Adrenal gland (tissue), 9 donors: ENCODE measurements at regions not wholly inside any gene's neighbourhood (a gene's known extent, or its start where the extent isn't known, plus 50 kb on each side); places are given as distances from the start of the nearest gene placed in this dataset.

ENCODE experiments used
- DNase-seq, 7 donors: peaks; one replicate each; pipeline ENCODE4 v3.0.0-alpha.2; 2019 to 2020
- H3K27ac ChIP-seq, 5 donors: fragments of 200-600 bp; sonication (generic) in 4 of 5; 1 replicate in 3 of 5; 2 replicates in 2 of 5; pipeline versions ENCODE4 v1.5.1 to v1.8.0; 2016 to 2020; ENCODE audit warnings: mild to moderate bottlenecking in 1 of 5
- H3K27me3 ChIP-seq: fragments of 200-600 bp; 2 replicates; pipeline ENCODE4 v1.8.0; 2021
- H3K36me3 ChIP-seq, 2 donors: fragments of 200-600 bp; replicated peaks in 1 of 2; 1 replicate in 1 of 2; 2 replicates in 1 of 2; pipeline versions ENCODE4 v1.5.1 to v1.8.0; 2018 to 2022
- H3K4me1 ChIP-seq, 2 donors: fragments of 200-600 bp; replicated peaks in 1 of 2; 1 replicate in 1 of 2; 2 replicates in 1 of 2; pipeline versions ENCODE4 v1.5.1 to v1.8.0; 2018 to 2021
- H3K4me3 ChIP-seq, 4 donors: fragments of 200-600 bp; sonication (generic) in 3 of 4; one replicate each; pipeline ENCODE4 v1.5.1; 2016 to 2018
- H3K9me3 ChIP-seq, 3 donors: fragments of 200-600 bp; sonication (generic) in 1 of 3; replicated peaks in 1 of 3; 1 replicate in 2 of 3; 2 replicates in 1 of 3; pipeline versions ENCODE4 v1.5.1 to v1.8.0; 2016 to 2021
- POLR2A ChIP-seq, 2 donors: fragments of 450-650 bp; IDR thresholded peaks; one replicate each; pipeline ENCODE4 v1.6.1; 2017; ENCODE audit warnings: antibody characterized with exemption in 2 of 2, mild to moderate bottlenecking in 2 of 2, moderate library complexity in 1 of 2
- WGBS, 4 donors: extraction: QIAGEN DNeasy Blood & Tissue Kit in 2 of 4; methylation state at CpG; one replicate each; pipeline versions ENCODE4 v1.1.5 to v1.1.7; 2013 to 2017; 5-methylcytosine and 5-hydroxymethylcytosine counted together
- intact Hi-C, 2 donors: fragments of 100-400 bp; cut with DNase I; formaldehyde crosslinking; loops; one replicate each; pipeline versions ENCODE4 v1.14.1 to v1.15.0; 2022 to 2023
- TF ChIP-seq, protein P1 (sequence below), 6 experiments: fragments of 450-650 bp in 4 of 6; fragments of 200-600 bp in 2 of 6; sonication (generic) in 1 of 6; IDR thresholded peaks; 1 replicate in 5 of 6; 2 replicates in 1 of 6; pipeline versions ENCODE4 v1.5.1 to v1.8.0; 2016 to 2021; ENCODE audit warnings: antibody characterized with exemption in 6 of 6, mild to moderate bottlenecking in 2 of 6, moderate library complexity in 1 of 6
- donor health status: healthy with polysubstance abuse.
- donor health status: Bipolar disorder and iron deficiency.
- donor health status: DM: yes; HTN: yes; CAD: no.
- donor health status: DM: no; HTN: no; CAD: no.
- donor health status: DM: no; HTN: no; CAD: no.

DNA sequence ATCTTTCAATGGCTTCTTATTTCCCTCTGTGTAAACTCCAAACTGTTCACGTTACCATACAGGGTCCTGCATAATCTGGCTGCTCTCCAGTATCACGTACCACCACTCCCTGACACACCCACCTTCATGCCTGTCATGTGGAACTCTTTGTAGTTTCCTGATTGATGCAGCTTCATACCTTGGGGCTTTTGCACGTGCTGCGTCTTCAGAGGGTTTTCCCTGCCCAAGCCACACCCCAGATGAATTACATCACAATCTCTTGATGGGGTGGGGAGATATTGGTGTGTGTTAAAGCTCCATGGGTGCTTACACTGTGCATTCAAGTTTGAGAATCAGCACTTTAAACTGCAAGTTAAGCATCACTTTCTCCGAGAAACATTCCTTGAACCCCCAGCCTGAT is 101.9 kb downstream of the CT47B1 start:
- no peak for TF ChIP-seq POLR2A (IDR thresholded peaks at IDR 0.05)
- TF ChIP-seq, protein P1, sequence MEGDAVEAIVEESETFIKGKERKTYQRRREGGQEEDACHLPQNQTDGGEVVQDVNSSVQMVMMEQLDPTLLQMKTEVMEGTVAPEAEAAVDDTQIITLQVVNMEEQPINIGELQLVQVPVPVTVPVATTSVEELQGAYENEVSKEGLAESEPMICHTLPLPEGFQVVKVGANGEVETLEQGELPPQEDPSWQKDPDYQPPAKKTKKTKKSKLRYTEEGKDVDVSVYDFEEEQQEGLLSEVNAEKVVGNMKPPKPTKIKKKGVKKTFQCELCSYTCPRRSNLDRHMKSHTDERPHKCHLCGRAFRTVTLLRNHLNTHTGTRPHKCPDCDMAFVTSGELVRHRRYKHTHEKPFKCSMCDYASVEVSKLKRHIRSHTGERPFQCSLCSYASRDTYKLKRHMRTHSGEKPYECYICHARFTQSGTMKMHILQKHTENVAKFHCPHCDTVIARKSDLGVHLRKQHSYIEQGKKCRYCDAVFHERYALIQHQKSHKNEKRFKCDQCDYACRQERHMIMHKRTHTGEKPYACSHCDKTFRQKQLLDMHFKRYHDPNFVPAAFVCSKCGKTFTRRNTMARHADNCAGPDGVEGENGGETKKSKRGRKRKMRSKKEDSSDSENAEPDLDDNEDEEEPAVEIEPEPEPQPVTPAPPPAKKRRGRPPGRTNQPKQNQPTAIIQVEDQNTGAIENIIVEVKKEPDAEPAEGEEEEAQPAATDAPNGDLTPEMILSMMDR (IDR thresholded peaks at IDR 0.05), result no peak
- Histone ChIP-seq H3K36me3 (no peaks in the 10 kb centered on the region), H3K27ac (no peak overlapping the region), H3K4me1 (peaks cover 0 to 3% of the 10 kb centered on the region in 2 donors), H3K4me3 (no peak overlapping the region), H3K9me3 (no peaks in the 10 kb centered on the region), H3K27me3 (no peaks in the 10 kb centered on the region)
- intact Hi-C loops, result loop anchor here in 1 of 2 donors (10.0 kb wide), 1 partner anchor 109 kb away; no protein-coding TSS in a partner anchor
- no peak for DNase-seq
- WGBS, 4 donors, result 51 to 62% (median 54%) methylated on average over 5 of the region's 5 CpGs

DNA sequence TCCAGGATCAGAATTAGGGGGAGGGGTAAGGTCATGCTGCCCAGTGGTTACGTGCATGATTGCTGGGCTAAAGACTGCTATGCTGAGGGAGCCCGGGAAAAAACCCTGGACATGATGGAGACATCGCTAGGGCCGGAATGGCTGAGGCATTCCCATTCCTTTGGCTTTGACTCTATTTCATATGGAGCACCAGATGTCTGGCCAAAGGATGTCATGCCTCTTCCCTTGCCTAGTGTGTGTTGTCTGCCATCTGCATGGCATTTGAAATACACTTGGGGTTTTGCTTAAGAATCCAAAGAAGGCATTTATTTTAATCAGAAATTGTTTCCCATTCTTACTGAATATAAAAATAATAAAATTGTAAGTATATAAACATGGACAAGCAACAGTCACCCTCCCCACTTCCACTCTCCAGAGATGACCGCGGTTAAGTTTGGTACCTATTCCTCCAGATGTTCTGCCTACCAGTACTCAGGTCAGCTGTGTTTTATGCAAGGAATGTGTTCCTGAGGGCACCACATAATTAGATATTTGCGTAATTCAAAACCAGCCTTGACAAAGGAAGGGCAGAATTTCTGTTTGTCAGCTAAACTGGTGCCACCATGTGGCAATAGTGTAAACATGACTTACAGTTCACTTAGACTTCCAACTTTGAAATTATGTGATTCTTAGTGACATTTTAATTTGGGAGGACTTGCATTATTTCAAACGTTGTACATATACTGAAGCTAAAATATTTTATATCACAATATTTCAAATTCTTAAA is 105.9 kb downstream of the CT47B1 start:
- intact Hi-C loops, result loop anchor here in 1 of 2 donors (10.0 kb wide), 1 partner anchor 105 kb away; no protein-coding TSS in a partner anchor
- Histone ChIP-seq H3K27me3 (no peaks in the 10 kb centered on the region), H3K27ac (no peak overlapping the region), H3K9me3 (no peaks in the 10 kb centered on the region), H3K4me1 (peaks cover 0 to 3% of the 10 kb centered on the region in 2 donors), H3K36me3 (no peaks in the 10 kb centered on the region), H3K4me3 (no peak overlapping the region)
- TF ChIP-seq POLR2A (IDR thresholded peaks at IDR 0.05), result no peak
- TF ChIP-seq, protein P1 (IDR thresholded peaks at IDR 0.05), result peak; percentile 8 to 52 (median 44)
- WGBS, 4 donors, result 50 to 57% (median 53%) methylated on average over 7 to 8 of the region's 8 CpGs
- peak; percentile 19 to 51 (median 24) for DNase-seq

DNA sequence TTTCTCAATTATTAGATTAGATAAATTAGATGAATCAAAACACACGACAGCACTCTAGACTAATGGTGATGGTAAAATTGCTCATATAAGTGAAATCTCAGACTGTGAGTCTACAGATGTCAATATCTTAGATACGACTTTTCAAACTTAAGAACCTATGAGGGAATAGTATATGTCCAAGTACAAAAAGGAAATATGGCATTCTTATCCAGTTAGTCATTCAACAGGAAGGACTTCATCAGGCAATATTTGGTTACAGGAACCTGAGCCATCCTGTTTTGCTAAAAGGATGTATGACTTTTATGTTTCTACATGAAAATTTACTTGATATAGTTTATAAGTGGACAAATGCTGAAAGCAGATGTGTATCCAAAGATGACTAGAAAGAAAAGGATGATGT is 107.0 kb downstream of the CT47B1 start:
- Histone ChIP-seq H3K36me3 (no peaks in the 10 kb centered on the region), H3K27ac (no peak overlapping the region), H3K4me1 (peaks cover 0 to 3% of the 10 kb centered on the region in 2 donors), H3K4me3 (no peak overlapping the region), H3K9me3 (no peaks in the 10 kb centered on the region), H3K27me3 (no peaks in the 10 kb centered on the region)
- 49 to 61% (median 57%) methylated on average over 2 of the region's 2 CpGs for whole genome bisulfite sequencing, 4 donors
- no peak for TF ChIP-seq POLR2A (IDR thresholded peaks at IDR 0.05)
- TF ChIP-seq, protein P1 (IDR thresholded peaks at IDR 0.05), result no peak
- intact Hi-C loops, result no loop called here
- no peak for DNase-seq

DNA sequence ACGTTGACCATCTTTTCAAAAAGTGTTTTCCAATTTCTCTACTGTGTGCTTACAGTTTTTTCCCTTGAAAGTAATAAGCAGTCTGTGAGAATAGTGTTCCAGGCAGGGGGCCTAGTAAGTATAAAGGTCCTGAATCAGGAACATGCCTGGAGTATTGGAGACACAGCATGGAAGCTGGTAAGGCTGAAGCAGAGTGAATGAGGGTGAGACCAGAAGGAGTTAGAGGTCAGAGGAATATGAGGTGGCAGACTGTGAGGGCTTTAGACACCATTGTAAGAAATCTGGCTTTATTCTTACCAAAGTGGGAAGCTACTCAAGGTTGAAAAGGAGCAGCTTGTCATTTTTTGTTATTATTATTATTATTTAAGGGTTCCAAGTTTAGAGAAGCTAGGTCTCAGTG is 107.4 kb downstream of the CT47B1 start:
- H3K9me3 ChIP-seq, result no peaks in the 10 kb centered on the region
- peaks cover 0 to 3% of the 10 kb centered on the region in 2 donors for H3K4me1 ChIP-seq
- no peaks in the 10 kb centered on the region for H3K27me3 ChIP-seq
- DNase-seq, result no peak
- no peak overlapping the region for H3K4me3 ChIP-seq
- intact Hi-C loops, result no loop called here
- no peak overlapping the region for H3K27ac ChIP-seq
- H3K36me3 ChIP-seq, result no peaks in the 10 kb centered on the region
- no peak for TF ChIP-seq POLR2A (IDR thresholded peaks at IDR 0.05)
- TF ChIP-seq, protein P1 (IDR thresholded peaks at IDR 0.05), result no peak
- WGBS, 4 donors, result 60 to 88% (median 80%) methylated on average over 1 of the region's 1 CpG
